ENCODE measurements at regions not wholly inside any gene's neighbourhood (a gene's known extent, or its start where the extent isn't known, plus 50 kb on each side); places are given as distances from the start of the nearest gene placed in this dataset.

DNA sequence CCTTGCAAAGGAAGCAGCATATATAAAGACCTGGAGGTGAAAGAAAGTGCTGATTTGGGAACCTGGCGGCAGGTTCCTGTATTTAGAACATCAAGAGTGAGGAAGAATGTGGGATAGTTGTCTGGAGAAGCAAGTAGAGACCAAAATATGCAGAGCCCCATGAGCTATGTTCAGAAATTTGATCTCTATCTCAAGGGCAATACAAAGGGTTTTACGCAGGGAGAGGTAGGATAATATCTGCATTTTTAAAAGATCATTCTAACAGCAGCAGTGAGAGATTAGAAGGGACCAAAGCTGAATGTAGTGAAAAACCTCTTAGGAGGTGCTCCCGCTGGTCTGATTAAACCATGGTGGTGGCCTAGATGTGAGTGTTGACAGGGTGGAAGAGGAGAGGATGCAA lies 453.9 kb upstream of the PKN2 start:
- TF ChIP-seq, protein P1, sequence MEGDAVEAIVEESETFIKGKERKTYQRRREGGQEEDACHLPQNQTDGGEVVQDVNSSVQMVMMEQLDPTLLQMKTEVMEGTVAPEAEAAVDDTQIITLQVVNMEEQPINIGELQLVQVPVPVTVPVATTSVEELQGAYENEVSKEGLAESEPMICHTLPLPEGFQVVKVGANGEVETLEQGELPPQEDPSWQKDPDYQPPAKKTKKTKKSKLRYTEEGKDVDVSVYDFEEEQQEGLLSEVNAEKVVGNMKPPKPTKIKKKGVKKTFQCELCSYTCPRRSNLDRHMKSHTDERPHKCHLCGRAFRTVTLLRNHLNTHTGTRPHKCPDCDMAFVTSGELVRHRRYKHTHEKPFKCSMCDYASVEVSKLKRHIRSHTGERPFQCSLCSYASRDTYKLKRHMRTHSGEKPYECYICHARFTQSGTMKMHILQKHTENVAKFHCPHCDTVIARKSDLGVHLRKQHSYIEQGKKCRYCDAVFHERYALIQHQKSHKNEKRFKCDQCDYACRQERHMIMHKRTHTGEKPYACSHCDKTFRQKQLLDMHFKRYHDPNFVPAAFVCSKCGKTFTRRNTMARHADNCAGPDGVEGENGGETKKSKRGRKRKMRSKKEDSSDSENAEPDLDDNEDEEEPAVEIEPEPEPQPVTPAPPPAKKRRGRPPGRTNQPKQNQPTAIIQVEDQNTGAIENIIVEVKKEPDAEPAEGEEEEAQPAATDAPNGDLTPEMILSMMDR (conservative IDR thresholded peaks at IDR 0.05): no peak
- H3K27ac ChIP-seq: no peak overlapping the region

DNA sequence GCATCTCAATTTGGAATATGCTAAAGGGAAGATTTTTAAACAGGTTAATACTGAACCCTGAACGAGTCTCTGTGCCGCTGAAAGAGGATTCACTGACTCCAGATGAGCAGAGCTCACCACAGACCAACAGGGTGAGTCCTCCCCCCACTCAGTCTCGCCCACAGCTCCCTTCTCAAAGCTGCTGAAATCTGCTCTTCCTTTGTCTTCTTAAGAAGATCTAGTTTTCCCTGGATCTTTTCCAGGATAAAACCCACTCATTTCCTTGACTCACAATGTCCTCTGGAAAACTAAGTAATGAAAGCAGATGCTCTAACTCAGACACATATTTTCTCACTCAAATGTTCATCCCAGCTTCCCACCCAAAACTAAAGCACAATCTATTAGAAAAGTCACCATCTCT lies 447.0 kb upstream of the PKN2 start:
- TF ChIP-seq, protein P1 (conservative IDR thresholded peaks at IDR 0.05): no peak

DNA sequence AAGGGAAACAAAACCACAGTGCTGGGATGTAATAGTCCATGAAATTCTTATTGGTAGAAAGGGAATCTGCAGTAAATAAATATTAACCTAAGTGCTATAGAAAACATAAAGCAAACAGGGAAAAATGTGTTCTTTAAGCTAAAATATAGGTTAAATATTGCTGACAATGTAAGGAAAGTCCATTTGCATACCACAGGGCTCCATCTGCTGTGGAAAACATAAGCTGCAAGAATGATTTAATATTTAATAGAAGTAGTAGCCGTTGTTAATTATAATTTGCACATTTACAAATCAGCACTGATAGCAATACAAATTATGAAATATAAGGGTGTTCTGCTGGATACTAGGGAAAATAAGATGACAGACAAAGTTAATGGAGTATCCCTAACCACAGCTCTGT lies 444.9 kb upstream of the PKN2 start:
- H3K27ac ChIP-seq: no peak overlapping the region
- TF ChIP-seq, protein P1 (conservative IDR thresholded peaks at IDR 0.05): peak; percentile 48

More for the DNA sequence above, 447.0 kb upstream of the PKN2 start:
- H3K27ac ChIP-seq: no peak overlapping the region

DNA sequence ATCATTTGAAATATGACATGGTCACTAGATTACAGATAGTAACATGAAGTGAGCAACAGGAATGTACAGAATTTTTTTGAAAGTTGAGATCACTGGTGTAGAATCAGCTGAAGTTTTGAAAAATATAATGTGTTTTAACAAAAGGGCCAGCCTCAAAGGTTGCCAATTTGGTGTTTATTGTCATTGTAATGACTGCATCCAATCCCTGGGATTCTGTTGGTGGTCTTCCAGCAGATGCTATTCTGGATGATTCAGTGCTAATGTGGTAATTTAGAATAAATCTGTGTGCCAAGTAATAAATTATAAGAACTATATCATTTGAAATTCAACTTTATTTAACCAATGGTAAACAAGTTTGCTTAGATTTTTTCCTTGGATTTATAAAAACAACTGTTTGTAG lies 436.4 kb upstream of the PKN2 start:
- TF ChIP-seq, protein P1 (conservative IDR thresholded peaks at IDR 0.05): no peak
- no peak overlapping the region for H3K27ac ChIP-seq

DNA sequence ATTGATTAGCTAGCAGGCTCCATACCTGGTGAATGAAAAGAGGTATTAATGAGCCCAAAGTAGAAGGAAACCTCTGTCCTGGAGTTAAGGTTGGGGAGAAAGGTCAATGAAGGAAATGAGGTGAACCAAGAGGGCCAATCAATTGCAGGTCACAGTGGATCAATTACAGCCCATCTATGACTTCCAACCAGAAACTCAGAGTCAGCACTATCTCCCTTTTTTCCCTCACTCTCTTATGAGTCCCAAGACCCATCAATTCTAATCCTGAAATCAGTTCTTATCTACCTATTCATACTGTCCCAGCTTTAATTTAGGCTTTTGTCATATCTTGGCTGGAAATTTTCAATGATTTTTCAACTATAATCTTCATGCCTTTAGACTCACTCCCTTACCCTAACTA lies 433.2 kb upstream of the PKN2 start:
- TF ChIP-seq, protein P1 (conservative IDR thresholded peaks at IDR 0.05): no peak
- H3K27ac ChIP-seq: no peak overlapping the region

DNA sequence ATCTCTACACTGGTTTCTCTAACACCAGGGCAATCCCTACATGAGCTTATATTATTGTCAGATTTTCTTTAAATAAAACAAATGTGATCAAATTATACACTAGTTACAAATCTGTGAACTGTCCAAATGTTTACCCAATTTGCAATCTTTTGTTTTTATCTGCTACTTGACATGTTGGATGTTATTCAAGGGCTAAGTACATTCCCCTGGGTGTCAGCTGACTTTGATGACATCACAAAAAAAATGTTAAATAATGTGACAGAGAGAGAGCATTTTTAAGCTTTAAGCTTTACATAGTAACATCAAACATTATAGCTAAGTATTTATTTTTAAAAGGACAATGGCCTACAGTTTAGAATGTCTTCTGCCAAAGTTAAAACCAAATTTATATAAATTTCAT lies 431.3 kb upstream of the PKN2 start:
- TF ChIP-seq, protein P1 (conservative IDR thresholded peaks at IDR 0.05): no peak
- H3K27ac ChIP-seq: no peak overlapping the region

DNA sequence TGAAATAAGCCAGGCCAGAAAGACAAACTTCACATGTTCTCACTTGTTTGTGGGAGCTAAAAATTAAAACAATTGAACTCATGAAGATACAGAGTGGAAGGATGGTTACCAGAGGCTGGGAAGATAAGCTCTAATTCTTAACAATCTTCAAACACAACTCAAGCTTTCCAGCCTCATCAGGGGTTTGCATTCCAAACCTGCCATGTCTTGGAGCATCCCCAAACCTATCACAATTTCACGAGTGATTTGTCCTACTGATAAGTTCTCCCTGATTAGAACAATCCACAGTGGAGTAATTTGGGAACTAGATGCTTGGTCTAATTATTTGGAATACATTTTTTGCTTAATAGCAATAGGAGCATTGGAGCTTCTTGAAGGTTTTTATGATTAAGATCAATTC lies 418.5 kb upstream of the PKN2 start:
- H3K27ac ChIP-seq: no peak overlapping the region
- TF ChIP-seq, protein P1 (conservative IDR thresholded peaks at IDR 0.05): no peak

DNA sequence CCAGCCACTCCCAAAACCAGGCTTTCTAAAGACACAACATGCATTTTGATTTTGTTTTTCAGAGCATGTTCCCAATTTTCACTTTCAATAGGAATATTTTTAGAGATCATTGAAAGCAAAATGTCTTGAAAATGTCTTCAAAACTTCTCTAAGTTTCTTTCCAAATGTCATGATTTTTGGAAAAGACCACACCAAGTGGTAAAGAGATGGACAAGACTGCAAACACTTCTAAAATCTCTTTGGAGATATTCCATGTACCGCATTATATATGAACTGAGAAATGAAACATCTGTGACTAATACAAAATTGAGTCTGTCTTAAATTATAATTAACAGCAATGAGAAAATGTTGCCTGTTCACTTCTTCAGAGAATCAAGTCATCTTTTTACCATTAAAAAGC lies 418.0 kb upstream of the PKN2 start:
- TF ChIP-seq, protein P1 (conservative IDR thresholded peaks at IDR 0.05): no peak
- no peak overlapping the region for H3K27ac ChIP-seq
